NOMO-1 (cell line): ENCODE measurements at regions not wholly inside any gene's neighbourhood (a gene's known extent, or its start where the extent isn't known, plus 50 kb on each side); places are given as distances from the start of the nearest gene placed in this dataset.

Experiments
- DNase-seq, 2 experiments: peaks; one replicate each; lab custom pipeline; 2025; ENCODE audit not compliant: unreplicated experiment in 2 of 2; lab: John Stamatoyannopoulos, UW

DNA sequence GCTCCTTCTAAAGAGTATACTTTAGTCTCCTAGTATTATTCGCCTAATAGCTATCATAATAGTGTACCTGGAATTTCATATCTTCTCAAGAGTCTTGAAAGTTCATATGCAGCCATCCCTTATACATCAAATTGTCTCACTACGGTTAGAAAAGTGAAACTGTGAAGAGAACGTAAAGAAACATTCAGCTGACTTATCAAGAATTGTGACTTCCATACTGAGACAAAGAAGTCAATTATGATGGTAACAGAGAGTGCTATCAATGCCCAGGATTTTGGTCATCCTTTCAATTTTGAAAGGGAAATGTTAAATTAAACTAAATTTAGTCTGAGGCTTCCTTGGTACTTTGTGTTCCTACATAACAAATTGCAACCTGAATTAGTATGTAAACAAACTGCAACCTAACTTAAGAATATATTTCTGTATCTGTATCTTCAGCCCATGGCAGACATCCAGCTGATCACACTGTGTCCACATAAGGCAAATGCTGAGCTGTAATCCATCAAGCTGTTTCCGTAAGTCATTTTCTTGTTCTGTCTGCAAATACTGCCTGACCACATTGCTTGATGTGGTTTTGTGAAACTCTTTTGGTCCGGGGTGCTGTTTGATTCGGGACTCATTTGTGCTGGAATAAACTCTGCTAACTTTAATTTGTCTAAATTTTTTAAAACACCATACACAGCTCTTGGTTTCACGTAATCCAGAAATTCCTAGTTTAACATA lies 469.6 kb downstream of the SI start:
- no peak for DNase-seq

DNA sequence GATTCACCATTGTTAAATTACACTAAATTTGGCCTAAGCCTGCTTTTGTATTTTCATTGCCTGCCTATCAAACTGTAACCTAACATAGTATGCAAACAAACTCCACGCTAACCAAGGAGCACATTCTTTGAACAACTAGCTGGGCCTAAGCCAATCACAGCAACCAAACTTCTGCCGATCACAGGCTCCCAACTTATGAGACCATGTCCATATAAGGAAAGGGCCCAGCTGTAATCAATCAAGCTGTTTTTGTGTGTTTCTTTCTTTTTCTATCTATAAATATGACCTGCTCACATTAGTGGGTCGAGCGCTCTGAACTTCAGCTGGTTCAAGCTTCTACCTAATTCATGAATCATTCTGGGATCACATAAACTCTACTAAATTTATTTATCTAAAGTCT lies 473.6 kb downstream of the SI start:
- no peak for DNase-seq

DNA sequence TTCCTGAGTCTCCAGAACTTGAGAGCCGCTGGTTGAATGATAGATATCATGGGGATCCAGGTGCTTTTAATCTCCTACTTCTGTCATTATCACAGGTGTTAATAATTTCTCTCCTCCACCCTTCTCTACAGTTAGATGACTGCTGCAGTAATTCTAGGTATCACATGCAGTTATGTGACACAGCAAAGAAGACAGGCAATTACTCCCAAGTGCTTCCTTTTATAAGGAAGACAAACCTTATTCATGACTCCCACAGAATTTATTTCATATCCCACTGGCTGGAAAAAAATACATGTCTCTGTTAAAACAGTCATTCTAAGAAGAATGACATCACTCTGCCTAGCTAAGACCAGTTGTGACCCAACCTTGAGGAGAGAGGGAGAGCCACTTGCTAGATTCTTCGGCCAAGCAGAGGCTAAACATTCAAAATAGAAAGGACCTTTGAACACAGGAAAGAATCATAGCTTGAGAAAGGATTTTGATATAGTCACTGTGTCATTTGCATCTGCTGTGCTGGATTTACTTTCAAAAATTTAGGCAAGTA lies 500.6 kb downstream of the SI start:
- no peak for DNase-seq

DNA sequence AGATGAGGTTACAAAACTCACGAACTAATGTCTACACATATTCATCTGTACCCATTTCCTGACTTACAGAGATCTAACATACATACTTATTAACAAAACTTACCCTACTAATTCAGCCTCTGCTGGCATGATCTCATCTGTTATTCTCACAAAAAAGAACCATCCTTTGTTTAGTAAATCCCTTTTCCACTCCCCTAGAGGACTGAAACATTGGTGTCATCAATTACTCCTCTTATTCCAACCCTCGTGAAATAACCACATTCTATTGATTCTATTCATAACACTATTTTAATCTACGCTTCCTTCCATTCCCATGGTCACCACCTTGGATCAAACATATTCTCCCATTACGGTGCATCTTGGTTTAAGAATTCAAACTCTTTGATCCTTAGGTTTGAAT lies 505.9 kb downstream of the SI start:
- DNase-seq, result no peak

DNA sequence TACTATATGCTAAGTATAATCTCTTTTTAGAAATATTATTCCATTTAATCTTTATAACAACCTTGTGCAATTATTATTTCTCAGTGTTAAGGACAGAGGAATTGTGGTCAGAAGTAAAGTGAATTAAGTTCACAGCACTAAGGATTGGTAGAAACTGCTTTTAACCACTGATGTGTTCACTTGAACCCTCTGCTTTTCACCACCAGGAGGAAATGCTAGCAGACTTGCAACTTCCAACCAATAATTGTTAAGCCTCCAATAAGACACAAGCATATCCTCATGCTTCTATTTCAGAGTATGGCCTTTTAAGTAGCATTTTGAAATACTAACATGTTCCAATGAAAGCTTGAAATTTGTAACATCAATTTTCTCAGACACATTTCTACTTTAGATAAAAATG lies 527.4 kb downstream of the SI start:
- DNase-seq, result no peak

DNA sequence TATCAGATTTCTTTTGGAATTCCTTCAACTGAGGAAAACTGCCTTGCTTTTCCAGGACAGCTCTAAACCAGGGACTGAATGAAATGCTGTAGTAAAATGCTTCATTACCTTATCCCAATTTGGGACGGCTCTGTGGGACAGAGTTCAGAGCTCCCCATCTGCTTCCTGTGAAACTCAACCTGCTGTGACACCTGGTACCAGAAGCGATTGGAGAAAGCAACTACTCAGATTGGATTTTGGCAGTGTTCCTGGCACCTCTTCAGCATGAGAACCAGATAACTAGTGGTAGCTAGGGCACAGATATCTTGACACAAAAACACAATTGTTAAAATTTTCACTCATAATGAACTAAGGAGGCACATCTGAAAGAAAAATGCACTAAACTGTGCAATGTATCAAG lies 539.1 kb downstream of the SI start:
- DNase-seq, result no peak

DNA sequence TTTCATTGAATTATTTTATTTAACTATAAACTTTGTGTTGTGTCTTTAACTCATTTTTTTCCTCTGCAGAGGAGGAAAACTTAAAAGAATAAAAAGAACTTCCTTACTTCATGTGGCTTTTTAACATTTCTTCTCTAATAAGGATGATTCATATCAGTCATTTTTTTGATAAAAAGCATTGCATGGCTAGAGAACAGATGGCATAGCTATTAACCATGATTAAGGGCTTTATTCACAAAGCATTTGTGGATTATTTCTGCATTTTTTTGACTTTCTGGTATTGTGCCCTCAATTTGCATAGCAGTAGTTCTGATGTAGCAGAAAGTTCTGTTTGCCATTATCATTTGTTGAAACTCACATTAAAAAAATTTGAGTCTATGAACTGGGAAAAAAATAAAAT lies 540.8 kb downstream of the SI start:
- no peak for DNase-seq

DNA sequence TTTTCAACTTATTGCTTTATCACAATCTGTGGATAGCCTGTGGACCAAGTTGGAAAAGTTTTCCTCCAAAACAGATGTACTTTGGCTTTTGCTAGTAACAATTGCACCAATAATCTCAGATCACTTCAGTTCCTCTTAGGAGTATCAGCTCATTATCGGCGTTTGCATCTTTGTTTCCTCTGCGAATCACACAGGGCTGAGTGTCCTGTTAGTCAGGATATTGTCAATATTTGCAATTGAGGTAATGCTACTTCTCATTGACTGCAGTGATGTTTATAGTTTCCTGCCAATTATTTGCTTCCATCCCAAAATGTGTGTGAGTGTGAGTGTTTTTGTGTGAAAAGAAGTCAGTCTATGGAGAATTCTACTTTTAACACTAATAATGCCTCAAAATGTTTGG lies 545.0 kb downstream of the SI start:
- no peak for DNase-seq

DNA sequence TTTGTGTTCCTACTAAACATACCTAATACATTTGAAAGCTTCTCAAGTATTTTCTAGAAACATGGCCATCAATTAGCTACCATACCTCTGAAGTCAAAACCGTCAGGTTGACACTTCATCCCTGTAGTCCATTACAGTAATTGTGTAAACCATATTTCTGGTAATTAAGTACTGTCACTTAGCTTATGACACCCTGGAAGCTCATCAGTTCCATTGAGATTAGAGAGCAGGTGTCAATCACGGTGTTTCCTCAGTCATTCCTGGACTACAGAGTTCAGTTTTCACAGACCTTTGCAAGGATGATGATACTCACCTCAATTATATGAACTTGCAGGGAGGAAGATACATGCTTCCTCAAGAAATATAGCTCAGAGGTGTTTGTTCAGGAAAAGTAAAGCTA lies 552.0 kb downstream of the SI start:
- DNase-seq, result no peak

DNA sequence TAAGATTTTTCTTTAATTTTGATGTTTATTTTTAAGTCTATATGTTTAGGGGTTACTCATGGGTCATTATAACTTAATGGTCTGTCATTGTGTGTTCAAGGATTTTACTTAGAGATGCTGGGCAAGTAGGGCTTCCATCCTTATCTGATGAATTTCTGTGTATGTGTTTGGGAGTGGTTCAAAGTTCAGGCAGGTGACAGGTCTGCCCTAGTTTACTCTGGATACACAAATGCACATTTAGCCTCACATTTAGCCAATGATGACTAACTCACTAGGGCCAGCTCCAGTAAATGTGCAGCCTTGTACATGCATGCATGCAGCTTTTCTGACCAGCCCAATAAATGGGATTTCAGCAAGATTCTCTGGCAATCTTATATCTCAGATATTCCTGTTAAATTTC lies 554.1 kb downstream of the SI start:
- DNase-seq, result no peak

DNA sequence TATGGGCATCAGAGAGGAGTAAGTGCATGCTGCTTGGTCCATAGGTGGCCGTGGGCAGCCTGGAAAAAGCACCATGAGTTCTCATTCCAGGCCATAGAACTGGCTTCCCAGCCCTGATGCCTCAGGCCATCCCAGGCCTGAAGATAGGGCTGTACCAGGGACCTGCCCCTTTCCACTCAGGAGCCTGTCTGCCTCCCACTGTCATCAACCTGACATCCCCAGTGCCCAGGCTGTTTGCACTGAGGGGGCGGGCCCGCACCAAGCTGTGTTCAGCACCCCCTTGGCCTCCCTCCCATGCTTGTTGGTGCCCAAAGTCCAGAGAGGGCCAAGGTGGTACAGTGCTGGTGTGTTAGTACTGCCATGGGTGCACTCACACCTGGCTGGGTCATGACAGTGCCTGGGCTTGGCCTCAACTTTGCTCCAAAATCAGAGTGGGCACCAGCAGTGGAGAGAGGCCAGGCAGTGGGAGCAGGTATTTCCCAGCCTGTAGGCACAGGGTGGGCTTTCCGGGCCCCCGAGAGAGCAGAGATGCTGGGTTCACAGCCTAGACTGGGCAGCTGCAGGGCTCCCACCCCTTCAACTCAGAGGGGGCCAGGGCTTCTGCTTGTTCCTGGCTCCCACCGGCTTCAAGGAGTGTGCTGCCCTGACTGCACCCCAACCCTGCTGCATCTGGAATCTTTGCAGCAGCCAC lies 556.1 kb downstream of the SI start:
- no peak for DNase-seq

DNA sequence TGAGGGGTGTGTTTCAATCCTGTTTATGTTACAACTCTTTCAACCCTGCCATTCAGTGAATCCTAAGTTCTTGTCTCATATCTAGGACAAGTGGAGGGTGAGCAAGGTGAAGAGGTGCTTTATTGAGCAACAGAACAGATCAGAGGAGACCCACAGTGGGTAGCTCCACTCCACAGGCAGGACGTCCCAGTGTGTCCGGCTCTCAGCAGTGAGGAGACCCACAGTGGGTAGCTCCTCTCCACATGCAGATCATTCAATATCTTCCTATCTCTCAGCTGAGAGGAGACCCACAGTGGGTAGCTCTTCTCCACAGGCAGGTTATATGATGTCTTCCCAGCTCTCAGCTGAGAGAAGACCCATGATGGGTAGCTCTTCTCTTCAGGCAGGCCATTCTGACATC lies 556.7 kb downstream of the SI start:
- no peak for DNase-seq

DNA sequence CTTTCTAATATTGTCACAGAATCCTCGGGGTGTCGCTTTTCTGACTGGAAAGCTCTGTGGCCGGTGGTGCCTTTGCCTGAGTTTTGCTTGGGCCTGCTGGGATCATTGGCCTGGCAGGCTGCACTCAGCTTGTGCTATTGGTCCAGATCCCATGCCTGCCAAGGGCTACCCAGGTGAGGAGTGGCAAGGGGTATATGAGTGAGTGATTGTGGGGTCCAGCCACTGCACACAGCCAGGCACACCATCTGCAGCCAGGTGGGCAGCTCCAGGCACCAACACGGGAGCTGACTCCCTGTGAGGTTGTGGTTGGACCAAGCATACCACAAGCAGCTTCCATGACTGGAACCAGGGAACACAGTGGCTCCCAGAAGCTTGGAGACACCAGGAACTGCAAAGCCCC lies 557.2 kb downstream of the SI start:
- DNase-seq, result no peak

DNA sequence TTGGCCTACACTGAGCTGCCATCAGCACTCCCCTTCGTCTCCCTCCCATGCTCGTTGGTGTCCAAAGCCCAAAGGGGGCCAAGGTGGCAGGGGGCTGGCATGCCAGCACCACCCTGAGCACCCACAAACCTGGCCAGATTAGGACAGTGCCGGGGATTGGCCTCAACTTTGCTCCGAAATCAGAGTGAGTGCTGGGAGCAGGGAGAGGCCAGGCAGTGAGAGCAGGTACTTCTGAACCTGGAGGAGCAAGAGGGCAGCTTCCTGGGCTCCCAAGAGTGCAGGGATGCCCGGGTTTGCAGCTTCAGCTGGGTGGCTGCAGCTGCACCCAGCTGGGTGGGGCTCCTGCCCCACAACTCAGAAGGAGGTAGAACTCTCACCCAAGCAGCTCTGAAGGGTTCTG lies 563.0 kb downstream of the SI start:
- no peak for DNase-seq

DNA sequence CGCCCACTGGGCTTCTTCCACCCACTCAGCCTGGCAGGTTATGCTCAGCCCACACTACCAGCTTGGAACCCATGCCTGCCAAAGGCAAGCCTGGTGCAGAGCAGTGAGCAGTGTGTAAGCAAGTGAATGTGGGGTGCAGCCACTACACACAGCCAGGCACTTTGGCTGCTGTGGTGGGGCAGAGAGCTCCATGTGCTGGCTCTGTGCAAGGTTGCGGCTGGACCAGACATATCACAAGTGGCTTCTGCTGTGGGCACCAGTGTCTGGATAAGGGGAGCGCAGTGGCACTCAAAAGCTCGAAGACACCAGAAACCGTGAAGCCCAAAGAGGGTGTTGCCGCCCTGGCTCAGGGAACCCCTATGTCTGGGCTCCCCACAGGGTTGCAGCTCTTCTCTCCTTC lies 563.7 kb downstream of the SI start:
- DNase-seq, result no peak

DNA sequence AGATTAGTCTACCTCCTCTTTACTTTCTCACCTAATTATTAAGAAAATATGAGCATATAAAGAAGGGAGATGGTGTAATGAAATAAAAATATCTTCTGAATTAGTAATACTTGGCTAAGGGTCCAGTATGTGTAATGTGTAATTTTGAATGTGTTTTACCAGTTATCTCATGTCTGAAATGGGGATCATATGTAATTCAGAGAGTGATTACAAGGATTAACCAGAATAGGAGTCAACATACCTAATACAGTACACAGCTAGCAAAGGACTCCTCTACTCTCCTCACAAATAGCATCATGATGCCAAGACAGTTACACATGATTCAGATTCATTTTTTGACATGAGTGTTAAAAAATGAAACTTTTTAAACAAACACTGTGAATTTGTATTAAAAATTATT lies 570.4 kb downstream of the SI start:
- DNase-seq, result no peak

DNA sequence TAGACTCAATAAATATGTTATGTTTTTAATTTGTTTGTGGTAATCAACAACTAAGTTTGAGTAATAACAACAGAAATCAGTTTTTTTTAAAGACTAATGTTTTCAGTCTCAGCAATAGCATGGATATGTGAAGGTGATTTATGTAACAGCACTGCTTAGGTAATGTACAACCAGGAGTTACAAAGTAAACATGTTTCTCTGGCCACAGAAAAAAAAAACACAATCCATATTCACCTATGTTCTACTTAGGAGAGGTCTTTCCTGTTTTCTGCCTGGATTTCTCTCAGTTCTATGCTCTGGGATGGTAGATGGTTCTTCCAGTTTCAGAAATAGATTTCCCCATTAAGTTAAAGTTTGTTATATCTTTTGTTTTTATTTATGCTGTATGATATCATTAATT lies 579.4 kb downstream of the SI start:
- DNase-seq, result no peak

DNA sequence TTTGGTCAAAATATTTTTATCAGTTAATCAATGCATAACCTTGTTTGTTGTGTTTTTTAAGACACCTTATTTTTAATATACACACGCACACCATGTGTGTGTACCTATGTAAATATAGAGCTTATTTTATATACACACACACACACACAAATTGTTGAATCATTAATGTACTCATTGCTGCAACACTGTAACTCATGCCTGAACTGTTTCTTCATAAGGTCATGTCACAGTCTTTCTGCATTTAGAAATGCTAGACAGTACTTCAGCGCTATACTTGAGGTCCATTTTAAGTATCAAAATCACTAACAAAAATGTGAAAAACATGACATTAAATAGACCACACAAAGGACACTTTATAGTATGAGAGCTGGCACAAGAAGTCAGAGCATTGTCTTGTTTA lies 589.4 kb downstream of the SI start:
- no peak for DNase-seq

DNA sequence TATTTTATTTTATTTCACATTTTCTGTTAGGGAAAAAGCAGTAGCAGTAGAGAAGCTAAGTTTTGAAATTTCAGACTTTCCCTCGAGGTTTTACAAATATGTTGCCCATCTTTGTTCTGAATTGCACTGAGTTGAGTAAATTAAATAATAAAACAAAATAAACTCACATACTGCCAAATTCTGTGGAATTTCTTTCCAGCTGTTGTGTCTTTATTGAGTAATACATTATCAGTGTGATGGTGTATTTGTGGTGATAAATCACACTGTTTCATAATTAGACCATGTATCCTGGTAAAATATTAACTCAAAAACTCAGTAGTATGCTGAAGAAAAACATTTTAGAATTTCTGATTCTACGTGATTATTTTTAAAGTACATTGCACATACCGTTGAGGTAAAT lies 592.1 kb downstream of the SI start:
- DNase-seq, result no peak

DNA sequence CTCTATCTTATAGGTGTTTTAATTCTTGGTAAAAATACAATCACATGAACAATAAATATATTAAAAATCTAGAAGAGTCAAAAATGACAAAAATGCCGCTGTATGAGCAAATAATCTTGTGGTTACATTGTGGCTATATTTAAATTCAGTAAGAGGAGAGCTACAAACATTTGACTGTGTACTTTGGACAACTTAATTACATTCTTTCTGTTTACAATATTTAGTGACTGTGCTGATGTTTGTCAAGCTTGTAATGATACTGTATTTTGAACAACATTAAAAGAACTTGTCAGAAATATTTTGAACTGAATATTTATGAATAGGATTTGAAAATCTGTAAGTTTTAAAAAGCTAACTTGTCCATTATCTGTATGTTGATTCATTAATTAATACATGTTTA lies 598.3 kb downstream of the SI start:
- DNase-seq, result no peak

DNA sequence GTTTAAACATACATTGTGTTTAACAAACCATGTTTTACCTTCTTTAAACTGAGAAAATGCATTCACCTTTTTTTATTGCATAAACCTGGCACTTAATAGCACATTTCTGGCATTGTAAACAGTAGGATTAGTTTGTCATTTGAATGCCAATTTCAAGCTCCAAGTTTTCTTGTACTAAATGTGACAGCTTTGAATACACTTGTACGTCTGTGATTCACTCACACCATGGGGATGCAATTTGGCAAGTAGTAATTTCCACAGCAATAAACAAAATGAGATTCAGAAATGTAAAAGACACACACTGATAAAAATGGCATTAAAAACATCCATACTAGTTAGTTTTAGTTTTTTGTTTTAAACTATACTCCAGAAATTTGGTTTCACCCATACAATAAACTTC lies 598.9 kb downstream of the SI start:
- DNase-seq, result no peak

DNA sequence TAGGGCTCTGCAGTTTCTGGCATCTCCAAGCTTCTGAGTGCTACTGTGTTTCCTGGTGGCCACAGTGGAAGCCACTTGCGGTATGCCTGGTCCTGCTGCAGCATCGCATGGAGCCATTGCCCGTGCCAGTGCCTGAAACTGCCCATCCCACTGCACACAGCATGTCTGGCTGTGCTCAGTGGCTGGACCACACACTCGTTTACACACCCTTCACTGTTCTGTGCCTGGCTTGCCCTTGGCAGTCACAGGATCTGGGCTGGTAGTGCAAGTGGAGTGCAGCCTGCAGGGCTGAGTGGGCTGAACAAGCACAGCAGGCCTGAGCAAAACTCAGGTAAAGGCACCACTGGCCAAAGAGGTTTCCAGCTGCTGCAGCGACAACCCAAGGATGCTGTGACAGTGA lies 600.0 kb downstream of the SI start:
- no peak for DNase-seq

DNA sequence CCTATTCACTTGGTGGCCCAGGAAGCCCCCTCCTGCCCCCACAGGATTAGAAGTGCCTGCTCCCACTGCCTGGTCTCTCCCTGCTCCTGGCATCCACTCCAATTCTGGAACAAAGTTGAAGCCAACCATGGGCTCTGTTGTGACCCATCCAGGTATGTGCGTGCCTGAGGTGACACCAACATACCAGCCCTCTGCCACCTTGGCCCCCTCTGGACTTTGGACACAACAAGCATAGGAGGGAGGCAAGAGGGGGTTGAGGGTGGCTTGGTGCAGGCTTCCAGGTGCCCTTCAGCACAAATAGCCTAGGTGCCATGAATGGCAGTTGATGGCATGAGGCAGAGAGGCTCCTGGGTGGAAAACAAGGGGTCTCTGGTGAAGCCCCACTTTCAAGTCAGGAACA lies 600.9 kb downstream of the SI start:
- DNase-seq, result no peak
